Activated T-helper 2 cell treated with anti-CD3 and anti-CD28 coated beads, Interferon-gamma antibody, Interleukin-2, Interleukin-4, amounts not matched to agents 10 μg/mL and 5 μg/mL and 100 μg/mL, durations not matched to agents 14 hours and 24 hours and 36 hours (primary cell): ENCODE measurements at regions not wholly inside any gene's neighbourhood (a gene's known extent, or its start where the extent isn't known, plus 50 kb on each side); places are given as distances from the start of the nearest gene placed in this dataset.

Experiments used
- DNase-seq: peaks from one replicate; pipeline ENCODE4 v3.0.0; 2021; ENCODE audit warnings: low spot score
- H3K27ac Mint-ChIP-seq: one replicate; pipeline ENCODE4 v1.8.0; 2021; ENCODE audit warnings: mixed read lengths
- H3K27me3 Mint-ChIP-seq: one replicate; pipeline ENCODE4 v1.8.0; 2021; ENCODE audit warnings: low read depth, mixed read lengths
- H3K36me3 Mint-ChIP-seq: one replicate; pipeline ENCODE4 v1.8.0; 2021; ENCODE audit warnings: low read depth, mixed read lengths
- H3K4me1 Mint-ChIP-seq: one replicate; pipeline ENCODE4 v1.8.0; 2021; ENCODE audit warnings: low read depth, mixed read lengths
- H3K4me3 Mint-ChIP-seq: one replicate; pipeline ENCODE4 v1.8.0; 2021; ENCODE audit warnings: low read depth, mild to moderate bottlenecking, moderate library complexity, mixed read lengths
- H3K9me3 Mint-ChIP-seq: one replicate; pipeline ENCODE4 v1.8.0; 2021; ENCODE audit warnings: mixed read lengths
- intact Hi-C: fragments of 100-400 bp; cut with micrococcal nuclease; formaldehyde crosslinking; loops from one replicate; pipeline ENCODE4 v1.15.1; 2023

DNA sequence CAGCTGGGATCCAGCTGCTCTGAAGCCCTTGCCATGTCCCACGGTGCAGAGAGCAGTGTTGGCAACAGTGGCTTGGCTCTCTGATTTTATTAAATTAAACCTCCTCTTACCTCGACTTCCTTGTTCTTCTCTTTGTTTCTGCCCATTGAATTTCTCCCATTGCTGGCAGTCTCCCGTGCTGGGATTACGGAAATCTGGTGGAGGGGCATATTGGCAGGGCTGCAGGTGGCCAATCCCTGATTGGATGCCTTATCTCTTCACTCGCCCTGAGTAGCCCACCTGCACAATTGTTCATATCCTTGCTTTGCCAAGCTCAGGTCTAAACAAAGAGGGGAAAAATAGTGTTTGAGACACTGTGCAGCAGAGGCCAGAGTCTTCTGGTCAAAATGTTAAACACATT is 493.9 kb downstream of the TMA16 start:
- intact Hi-C loops, result no loop called here
- H3K9me3 Mint-ChIP-seq, result no peaks in the 10 kb centered on the region

DNA sequence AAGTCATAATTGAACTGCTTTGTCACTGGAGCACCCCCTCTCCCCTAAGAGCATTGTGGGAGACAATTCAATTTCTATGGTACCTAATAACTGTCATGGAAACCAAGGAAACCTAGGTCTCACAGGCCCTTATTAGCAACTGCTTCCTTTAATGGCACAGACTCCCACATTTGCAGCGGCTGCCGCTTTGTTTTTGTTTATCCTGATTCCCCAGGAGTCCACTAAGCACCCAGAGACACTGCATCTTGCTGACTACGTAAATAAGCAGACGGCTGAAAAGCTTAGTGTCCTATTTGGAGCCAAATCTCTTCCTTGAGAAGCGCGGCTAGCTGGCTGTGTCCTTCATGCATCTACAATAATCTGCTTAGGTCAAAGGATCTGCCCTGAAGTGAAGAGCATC is 494.4 kb downstream of the TMA16 start:
- no peak for DNase-seq
- Mint-ChIP-seq H3K4me1 (no peaks in the 10 kb centered on the region), H3K9me3 (no peaks in the 10 kb centered on the region), H3K4me3 (no peak overlapping the region), H3K27ac (no peak overlapping the region), H3K27me3 (no peaks in the 10 kb centered on the region), H3K36me3 (no peaks in the 10 kb centered on the region)
- intact Hi-C loops, result no loop called here

More for the DNA sequence above, 493.9 kb downstream of the TMA16 start:
- DNase-seq, result no peak
- H3K4me3 Mint-ChIP-seq, result no peak overlapping the region
- H3K27ac Mint-ChIP-seq, result no peak overlapping the region
- H3K27me3 Mint-ChIP-seq, result no peaks in the 10 kb centered on the region
- H3K36me3 Mint-ChIP-seq, result no peaks in the 10 kb centered on the region
- H3K4me1 Mint-ChIP-seq, result no peaks in the 10 kb centered on the region

DNA sequence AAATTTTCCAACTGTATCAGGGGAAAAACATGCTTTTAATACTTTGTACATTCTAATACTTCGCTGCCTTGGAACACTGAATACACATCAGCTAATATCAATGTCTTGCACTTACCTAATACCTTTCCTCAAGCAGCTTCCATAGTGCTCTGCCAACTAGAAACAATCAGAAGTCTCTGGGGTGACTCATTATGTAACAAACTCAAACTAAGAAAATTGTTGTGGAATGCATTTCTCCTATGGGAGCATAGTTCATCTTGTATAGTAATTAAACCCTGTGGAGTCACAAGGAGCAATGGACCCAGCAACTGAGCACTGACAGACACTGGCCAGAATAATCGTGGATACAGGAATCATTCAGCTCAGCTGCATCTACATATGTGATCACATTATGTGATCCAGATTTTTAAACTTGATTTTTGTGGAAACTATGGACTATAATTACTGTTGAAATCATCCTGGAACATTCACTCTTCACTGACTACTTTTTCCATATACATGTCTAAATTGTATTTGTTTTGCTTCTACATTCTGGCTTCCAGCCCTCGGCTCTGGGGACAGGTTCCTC is 496.9 kb downstream of the TMA16 start:
- intact Hi-C loops, result no loop called here

DNA sequence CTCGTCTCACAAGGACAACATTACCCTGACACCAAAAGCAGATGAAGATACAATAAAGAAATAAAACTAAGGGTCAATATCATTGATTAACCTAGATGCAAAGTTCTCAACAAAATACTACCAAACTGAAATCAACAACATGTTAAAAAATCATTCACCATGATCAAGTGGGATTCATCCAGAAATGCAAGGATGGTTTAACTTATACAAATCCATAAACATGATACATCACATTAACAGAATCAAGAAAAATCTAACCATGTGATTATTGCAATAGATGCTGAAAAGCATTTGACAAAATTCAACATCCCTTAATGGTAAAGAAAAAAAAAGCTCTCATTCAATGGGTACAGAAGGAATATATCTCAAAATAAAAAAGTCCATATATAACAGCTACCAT is 514.9 kb downstream of the TMA16 start:
- Mint-ChIP-seq H3K27me3 (no peaks in the 10 kb centered on the region), H3K4me3 (no peak overlapping the region), H3K9me3 (no peaks in the 10 kb centered on the region), H3K27ac (no peak overlapping the region), H3K36me3 (no peaks in the 10 kb centered on the region), H3K4me1 (peaks cover 2% of the 10 kb centered on the region)
- intact Hi-C loops, result no loop called here
- no peak for DNase-seq

More for the DNA sequence above, 496.9 kb downstream of the TMA16 start:
- Mint-ChIP-seq H3K27ac (no peak overlapping the region), H3K9me3 (no peaks in the 10 kb centered on the region), H3K4me1 (no peaks in the 10 kb centered on the region), H3K4me3 (no peak overlapping the region), H3K36me3 (no peaks in the 10 kb centered on the region), H3K27me3 (no peaks in the 10 kb centered on the region)
- DNase-seq, result no peak

DNA sequence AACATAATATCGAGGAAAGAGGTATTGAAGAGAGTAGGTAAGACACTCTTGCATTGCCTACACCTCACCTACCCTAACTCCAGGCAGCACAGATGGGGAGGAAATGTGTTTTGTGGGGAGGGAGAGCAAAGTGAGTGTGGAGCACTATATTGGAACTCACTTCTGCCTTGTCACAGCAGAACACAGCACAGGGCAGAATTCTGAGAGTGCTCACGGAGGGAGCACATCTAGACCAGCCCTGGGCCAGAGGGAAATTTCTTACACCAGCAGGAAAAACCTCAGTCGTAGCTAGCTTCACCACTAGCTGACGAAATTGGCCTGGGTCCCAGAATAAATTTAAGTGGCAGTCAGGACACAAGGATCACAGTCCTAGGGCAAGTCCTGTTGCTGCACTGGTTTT is 517.3 kb downstream of the TMA16 start:
- Mint-ChIP-seq H3K9me3 (no peaks in the 10 kb centered on the region), H3K4me1 (peaks cover 3% of the 10 kb centered on the region), H3K36me3 (no peaks in the 10 kb centered on the region), H3K27ac (no peak overlapping the region), H3K27me3 (no peaks in the 10 kb centered on the region), H3K4me3 (no peak overlapping the region)
- intact Hi-C loops, result loop anchor here (10.0 kb wide), 1 partner anchor 457 kb away; no protein-coding TSS in a partner anchor
- no peak for DNase-seq

DNA sequence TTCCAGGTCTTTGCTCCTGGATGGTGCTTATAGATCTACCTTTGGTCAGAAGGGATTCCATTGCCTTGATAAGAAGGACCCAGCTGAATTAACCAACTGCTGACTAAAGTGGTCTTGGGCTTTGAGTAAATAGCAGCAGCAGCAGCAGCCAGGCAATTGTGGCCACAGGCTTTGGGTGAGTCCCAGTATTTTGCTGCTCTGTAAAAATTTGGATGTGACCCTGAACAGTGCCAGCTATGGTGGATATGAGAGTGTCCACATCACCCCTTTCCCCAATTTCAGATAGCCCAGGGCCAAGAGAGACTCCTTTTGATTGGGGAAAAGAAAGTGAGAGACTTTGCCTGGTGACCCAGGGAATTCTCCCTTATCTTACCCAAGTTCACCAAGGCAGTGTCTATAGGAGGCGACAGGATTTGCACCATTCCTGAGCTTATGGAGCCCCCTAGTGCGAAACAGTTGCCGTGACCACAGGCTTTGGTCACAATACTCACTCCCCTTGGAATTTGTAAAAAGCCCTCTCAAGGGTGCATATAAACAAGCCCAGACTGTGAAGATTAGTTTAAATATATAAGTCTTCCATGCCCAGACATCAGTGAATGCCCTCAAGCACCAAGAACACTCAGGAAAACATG is 518.0 kb downstream of the TMA16 start:
- no peaks in the 10 kb centered on the region for H3K9me3 Mint-ChIP-seq
- no peaks in the 10 kb centered on the region for H3K27me3 Mint-ChIP-seq
- no peak overlapping the region for H3K27ac Mint-ChIP-seq
- no peak for DNase-seq
- no peaks in the 10 kb centered on the region for H3K36me3 Mint-ChIP-seq
- intact Hi-C loops, result loop anchor here (10.0 kb wide), 1 partner anchor 458 kb away; no protein-coding TSS in a partner anchor
- H3K4me3 Mint-ChIP-seq, result no peak overlapping the region
- peaks cover 3% of the 10 kb centered on the region for H3K4me1 Mint-ChIP-seq

DNA sequence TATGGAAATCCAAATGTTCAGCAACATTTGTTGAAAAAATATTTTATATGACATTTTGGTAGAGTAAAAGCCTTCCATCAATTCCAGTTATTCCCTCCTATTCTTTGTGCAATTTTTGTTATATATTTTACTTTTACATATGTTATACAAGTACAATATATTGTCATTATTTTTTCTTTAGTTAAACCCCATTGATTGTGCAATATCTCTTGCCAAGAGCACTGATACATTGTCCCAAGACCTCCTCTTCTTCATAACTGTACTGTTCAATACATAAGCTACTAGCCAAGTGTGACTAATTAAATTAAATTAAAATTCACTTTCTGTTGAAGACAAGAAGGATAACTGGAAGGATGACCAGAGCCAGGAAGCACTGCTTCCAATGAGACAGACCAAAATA is 527.5 kb downstream of the TMA16 start:
- no peak overlapping the region for H3K4me3 Mint-ChIP-seq
- no peak overlapping the region for H3K27ac Mint-ChIP-seq
- DNase-seq, result no peak
- intact Hi-C loops, result no loop called here
- no peaks in the 10 kb centered on the region for H3K4me1 Mint-ChIP-seq
- no peaks in the 10 kb centered on the region for H3K27me3 Mint-ChIP-seq
- H3K9me3 Mint-ChIP-seq, result no peaks in the 10 kb centered on the region
- H3K36me3 Mint-ChIP-seq, result no peaks in the 10 kb centered on the region

DNA sequence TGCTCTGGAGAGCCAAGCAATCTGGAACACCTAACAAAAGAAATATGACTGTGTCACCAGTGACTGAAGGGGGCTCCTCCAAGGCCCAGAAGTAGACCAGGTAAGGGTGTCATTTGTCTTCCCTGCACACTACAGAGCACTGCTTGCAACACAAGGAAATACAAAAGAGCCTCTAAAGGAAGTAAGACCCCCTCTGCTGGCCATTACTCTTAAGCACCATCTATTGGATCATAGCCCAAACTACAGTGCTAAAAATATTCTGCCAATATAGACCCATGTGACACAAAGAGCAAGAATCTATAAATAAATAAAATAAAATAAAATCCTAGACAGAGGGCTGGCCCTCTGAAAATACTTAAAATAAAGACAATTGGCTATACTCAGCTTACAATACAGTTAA is 528.7 kb downstream of the TMA16 start:
- Mint-ChIP-seq H3K27me3 (no peaks in the 10 kb centered on the region), H3K27ac (no peak overlapping the region), H3K4me1 (no peaks in the 10 kb centered on the region), H3K9me3 (no peaks in the 10 kb centered on the region), H3K36me3 (no peaks in the 10 kb centered on the region), H3K4me3 (no peak overlapping the region)
- no peak for DNase-seq
- intact Hi-C loops, result no loop called here

DNA sequence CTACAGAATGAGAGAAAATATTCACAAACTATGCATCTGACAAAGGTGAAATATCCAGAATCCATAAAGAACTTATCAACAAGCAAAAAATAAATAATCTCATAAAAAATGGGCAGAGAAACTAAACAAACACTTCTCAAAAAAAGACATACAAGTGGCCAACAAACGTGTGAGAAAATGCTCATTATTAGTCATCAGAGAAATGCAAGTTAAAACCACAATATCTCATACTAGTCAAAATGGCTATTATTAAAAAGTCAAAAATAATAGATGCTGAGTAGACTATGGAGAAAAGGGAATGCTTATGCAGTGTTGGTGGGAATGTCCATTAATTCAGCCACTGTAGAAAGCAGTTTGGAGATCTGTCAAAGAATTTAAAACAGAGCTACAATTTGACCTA is 533.3 kb downstream of the TMA16 start:
- no peaks in the 10 kb centered on the region for H3K36me3 Mint-ChIP-seq
- DNase-seq, result no peak
- no peaks in the 10 kb centered on the region for H3K9me3 Mint-ChIP-seq
- H3K4me3 Mint-ChIP-seq, result no peak overlapping the region
- H3K4me1 Mint-ChIP-seq, result no peaks in the 10 kb centered on the region
- no peaks in the 10 kb centered on the region for H3K27me3 Mint-ChIP-seq
- H3K27ac Mint-ChIP-seq, result no peak overlapping the region
- intact Hi-C loops, result no loop called here

DNA sequence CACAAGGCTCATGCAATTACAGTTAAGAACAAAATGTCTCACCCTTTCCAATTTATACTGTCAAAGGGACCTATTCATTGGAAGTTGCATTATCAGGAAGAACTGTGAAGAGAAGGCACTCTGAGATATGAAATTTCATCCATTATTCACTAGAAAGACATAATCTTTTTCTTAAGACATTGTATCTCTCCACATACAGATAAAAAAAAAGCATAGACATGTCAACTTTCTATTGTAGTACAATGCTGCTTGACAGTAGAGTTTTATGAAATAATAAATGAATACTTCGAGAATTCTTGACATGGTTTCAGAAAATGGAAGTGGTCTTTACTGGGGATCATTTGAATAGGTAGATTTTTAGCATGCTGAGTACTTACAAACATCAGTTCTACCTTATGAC is 545.0 kb downstream of the TMA16 start:
- no peak for DNase-seq
- Mint-ChIP-seq H3K27ac (no peak overlapping the region), H3K4me1 (no peaks in the 10 kb centered on the region), H3K36me3 (no peaks in the 10 kb centered on the region), H3K4me3 (no peak overlapping the region), H3K27me3 (no peaks in the 10 kb centered on the region), H3K9me3 (peaks cover 9% of the 10 kb centered on the region)
- intact Hi-C loops, result no loop called here

DNA sequence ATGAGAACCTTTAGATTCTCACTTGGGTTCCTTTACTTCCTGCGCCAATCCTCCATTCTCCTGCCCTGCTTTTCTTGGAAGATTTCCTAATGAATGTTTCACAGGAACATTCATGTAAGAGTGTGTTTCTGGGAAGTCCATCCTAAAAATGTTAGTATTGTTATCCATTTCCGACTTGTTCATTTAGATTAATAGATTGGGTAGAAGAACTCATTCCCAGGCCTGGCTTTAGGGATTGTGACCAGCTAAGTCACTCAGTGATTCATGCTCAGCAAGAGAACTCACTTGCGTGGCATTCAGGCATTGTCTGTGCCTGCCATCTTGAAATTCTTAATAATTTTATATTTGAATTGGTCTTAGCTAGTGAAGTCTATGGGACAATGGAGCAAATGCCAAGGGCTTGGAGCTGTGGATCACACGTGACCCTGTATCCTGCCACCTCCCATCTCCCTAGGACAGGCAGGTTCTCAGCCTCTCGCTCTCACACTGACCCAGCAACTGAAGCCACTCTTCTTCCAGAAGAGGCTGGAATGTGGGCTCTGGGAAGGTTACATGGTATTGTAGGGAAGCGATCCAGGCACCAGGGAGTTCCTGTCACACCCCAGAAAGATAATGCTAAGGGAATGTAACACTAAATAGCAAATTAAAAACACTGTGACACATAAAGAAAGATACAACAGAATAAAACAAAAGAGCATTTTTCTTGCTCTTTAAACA is 562.1 kb downstream of the TMA16 start:
- intact Hi-C loops, result no loop called here
- H3K36me3 Mint-ChIP-seq, result no peaks in the 10 kb centered on the region
- H3K4me3 Mint-ChIP-seq, result no peak overlapping the region
- no peak for DNase-seq
- H3K27me3 Mint-ChIP-seq, result no peaks in the 10 kb centered on the region
- H3K27ac Mint-ChIP-seq, result no peak overlapping the region
- no peaks in the 10 kb centered on the region for H3K9me3 Mint-ChIP-seq
- no peaks in the 10 kb centered on the region for H3K4me1 Mint-ChIP-seq

DNA sequence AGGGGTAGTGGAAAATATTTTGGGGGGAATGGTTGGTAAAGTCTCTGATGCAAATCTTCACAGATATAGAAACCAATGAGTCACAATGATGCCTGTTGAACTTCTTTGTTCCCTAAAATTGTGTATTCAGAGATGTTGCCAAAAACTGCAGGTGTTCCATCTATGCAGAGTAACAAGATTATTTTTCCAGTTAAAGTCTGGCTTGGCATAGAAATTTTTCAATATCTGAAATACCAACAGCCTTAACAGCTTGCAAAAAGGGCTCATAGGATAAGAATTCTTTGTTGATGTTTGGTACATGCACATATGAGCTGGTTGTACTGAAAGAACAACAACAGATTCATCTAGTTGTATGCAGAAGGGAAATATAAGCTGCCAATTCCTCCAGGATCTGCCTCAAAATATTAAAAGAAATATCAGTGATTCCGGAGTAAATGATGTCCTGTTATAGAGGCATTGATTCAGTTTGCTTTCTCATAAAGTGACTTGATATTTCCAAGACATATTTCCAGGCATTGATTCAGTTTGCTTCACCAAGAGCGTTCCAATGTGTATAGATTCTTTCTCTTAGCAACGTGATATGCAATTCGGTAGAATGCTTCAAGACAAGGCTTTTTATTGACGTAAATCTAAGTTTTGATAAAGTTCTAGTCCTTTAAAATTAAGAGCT is 564.4 kb downstream of the TMA16 start:
- no peaks in the 10 kb centered on the region for H3K4me1 Mint-ChIP-seq
- no peak for DNase-seq
- no peaks in the 10 kb centered on the region for H3K36me3 Mint-ChIP-seq

DNA sequence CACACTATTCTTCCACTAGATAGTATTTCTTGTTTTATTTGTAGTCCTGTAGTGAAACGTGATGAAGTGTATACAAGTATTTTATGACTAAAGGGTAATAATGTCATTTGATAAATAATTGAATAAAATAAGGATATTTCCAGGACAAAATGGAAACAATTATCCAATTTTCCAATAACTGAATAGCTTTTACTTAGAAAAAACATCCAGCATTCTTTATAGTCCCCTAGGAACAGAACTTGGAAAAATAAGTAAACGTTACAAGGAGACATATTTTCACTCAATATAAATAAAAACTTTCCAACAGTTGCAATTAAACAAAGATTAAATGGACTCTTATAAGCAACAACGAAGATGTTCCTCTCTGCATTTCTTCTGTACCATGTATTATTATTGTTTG is 566.0 kb downstream of the TMA16 start:
- H3K27me3 Mint-ChIP-seq, result no peaks in the 10 kb centered on the region
- intact Hi-C loops, result no loop called here

More for the DNA sequence above, 564.4 kb downstream of the TMA16 start:
- no peak overlapping the region for H3K27ac Mint-ChIP-seq
- no peaks in the 10 kb centered on the region for H3K9me3 Mint-ChIP-seq
- no peaks in the 10 kb centered on the region for H3K27me3 Mint-ChIP-seq
- H3K4me3 Mint-ChIP-seq, result no peak overlapping the region
- intact Hi-C loops, result no loop called here

More for the DNA sequence above, 566.0 kb downstream of the TMA16 start:
- no peaks in the 10 kb centered on the region for H3K36me3 Mint-ChIP-seq
- H3K27ac Mint-ChIP-seq, result no peak overlapping the region
- H3K4me1 Mint-ChIP-seq, result no peaks in the 10 kb centered on the region
- H3K9me3 Mint-ChIP-seq, result no peaks in the 10 kb centered on the region
- H3K4me3 Mint-ChIP-seq, result no peak overlapping the region
- no peak for DNase-seq
